ENCODE measurements at regions not wholly inside any gene's neighbourhood (a gene's known extent, or its start where the extent isn't known, plus 50 kb on each side); places are given as distances from the start of the nearest gene placed in this dataset.

DNA sequence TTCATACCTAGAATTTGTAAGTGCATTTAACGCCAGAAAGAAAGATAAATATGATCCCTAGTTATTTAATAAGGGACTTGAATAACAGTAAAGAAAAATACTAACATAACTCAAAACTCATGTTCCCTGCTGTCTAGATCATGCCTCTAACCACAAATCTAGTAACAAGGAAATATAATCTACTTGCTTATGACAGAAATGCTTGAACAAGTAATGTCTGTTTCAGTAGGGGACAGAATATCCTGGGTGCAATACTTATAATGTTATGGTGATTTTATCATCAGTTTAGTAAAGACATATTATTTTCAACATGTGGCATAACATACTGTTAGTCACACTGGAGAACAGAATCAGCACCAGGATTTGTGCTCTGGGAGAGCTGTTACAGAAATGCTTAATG is 861.9 kb upstream of the SLITRK1 start:
- TF ChIP-seq CTCF (IDR thresholded peaks at IDR 0.05) (no peak), POLR2A (IDR thresholded peaks at IDR 0.05) (no peak), EP300 (IDR thresholded peaks at IDR 0.05) (no peak)

All from tibial nerve (tissue), 4 donors.